Activated naive CD4-positive, alpha-beta T cell treated with anti-CD3 and anti-CD28 coated beads, Interleukin-2, amount 50 U/mL, for 16 hours (primary cell): ENCODE measurements at regions not wholly inside any gene's neighbourhood (a gene's known extent, or its start where the extent isn't known, plus 50 kb on each side); places are given as distances from the start of the nearest gene placed in this dataset.
"Not testable (repeated sequence)": the region's sequence is repeated elsewhere in the genome, so short reads cannot be mapped to it uniquely, and the experiment has no call there.

ENCODE experiments used
- DNase-seq: peaks from one replicate; pipeline ENCODE4 v3.0.0-alpha.2; 2020

DNA sequence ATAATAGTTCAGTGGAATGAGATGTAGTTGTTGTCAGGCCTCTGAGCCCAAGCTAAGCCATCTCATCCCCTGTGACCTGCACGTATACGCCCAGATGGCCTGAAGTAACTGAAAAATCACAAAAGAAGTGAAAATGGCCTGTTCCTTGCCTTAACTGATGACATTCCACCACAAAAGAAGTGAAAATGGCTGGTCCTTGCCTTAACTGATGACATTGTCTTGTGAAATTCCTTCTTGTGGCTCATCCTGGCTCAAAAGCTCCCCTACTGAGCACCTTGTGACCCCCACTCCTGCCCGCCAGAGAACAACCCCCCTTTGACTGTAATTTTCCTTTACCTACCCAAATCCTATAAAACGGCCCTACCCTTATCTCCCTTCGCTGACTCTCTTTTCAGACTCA lies 361.4 kb upstream of the ARRDC3 start:
- not testable (repeated sequence) for DNase-seq

GRCh38 chr5:91742550-91742949 lies 359.4 kb upstream of the ARRDC3 start:
- no peak for DNase-seq

- DNase-seq: no peak
These were observed 358.8 kb upstream of the ARRDC3 start for GRCh38 chr5:91741764-91742505.

GRCh38 chr5:91730026-91730425 lies 346.9 kb upstream of the ARRDC3 start:
- no peak for DNase-seq

- DNase-seq: no peak
These were observed 344.3 kb upstream of the ARRDC3 start for GRCh38 chr5:91727463-91727862.

- no peak for DNase-seq
These were observed 339.8 kb upstream of the ARRDC3 start for GRCh38 chr5:91722736-91723467.

DNA sequence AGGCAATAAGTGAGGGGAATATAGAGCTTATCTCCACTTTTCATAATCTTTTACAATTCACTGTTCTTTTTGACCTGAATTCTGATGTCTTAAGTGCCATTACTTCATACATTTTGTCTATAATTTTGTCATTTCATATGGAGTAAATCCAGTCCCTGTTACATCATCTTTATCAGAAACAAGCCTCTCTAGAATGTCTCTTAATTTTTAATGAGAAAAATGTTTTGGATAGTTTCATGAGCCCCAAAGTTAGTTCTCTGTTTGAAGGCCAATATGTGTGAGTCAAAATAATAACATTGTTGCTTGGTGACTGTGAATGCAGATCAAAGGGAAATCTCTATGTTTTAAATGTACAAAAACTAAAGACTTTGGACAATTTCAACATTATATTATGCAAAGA lies 329.6 kb upstream of the ARRDC3 start:
- no peak for DNase-seq

DNA sequence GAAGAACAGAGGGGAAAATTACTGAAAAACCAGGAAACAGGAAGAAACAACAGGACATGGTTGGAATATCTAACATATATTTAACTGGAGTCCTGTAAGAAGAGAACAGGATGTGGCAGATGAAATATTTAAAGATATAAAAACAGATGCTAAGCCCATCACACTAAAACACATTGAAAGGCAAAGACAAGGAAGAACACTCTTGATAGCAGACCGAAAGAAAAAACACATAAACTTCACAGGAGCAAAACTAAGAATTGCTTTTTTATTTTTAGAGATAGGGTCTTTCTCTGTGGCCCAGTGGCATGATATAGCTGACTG lies 324.4 kb upstream of the ARRDC3 start:
- no peak for DNase-seq

- no peak for DNase-seq
These were observed 323.8 kb upstream of the ARRDC3 start for GRCh38 chr5:91706785-91707520.

DNA sequence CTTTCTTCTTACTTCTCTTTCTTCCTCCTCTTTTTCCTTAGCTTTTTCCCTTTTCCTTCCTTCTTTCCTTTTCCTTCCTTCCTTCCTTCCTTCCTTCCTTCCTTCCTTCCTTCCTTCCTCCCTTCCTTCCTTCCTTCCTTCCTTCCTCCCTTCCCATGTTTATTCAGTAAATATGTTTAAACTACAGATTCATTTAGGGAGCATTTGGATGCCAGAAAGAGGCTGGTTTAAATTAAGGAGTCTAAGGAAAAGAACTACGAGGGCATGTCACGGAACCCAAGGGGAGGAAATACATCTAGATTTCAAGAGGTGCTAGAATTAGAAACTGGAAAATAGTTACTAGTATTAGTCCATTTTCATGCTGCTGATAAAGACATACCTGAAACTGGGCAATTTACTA lies 320.0 kb upstream of the ARRDC3 start:
- no peak for DNase-seq

DNA sequence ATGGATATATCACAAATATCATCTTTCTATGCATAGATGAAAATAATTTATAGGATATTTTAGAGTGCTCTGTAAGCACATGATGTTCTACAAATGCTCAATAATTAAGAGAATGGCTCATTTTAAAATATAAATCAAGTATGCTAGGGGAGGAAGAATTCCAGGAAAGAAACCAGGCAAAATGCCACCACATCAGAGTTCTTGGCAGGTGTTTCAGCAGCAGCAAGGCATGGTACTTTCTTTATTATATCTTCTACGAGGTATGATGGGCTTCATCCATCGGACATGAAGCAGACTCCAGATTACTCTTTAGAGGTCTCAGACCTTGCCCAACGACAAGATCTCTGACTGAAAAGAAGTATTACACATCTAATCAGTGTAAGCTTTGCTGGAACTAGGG lies 316.3 kb upstream of the ARRDC3 start:
- no peak for DNase-seq

DNA sequence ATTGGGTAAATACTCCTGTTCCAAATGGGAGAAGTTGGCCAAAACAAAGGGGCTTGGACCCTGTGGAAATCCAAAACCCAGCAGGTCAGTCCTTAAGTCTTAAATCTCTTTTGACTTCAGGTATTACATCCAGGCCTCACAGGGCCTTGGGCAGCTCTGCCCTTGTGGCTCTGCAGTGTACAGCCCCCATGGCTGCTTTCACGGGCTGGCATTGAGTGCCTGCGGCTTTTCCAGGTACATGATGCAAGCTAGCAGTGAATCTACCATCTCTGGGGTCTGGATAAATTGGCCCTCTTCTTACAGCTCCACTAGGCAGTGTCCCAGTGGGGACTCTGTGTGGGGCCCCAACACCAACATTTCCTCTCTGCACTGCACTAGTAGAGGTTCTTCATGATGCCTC lies 308.5 kb upstream of the ARRDC3 start:
- no peak for DNase-seq

GRCh38 chr5:91690921-91691320 lies 307.8 kb upstream of the ARRDC3 start:
- no peak for DNase-seq

- no peak for DNase-seq
These were observed 304.3 kb upstream of the ARRDC3 start for GRCh38 chr5:91687430-91687829.

GRCh38 chr5:91684625-91685024 lies 301.5 kb upstream of the ARRDC3 start:
- DNase-seq: no peak

GRCh38 chr5:91670563-91670962 lies 287.4 kb upstream of the ARRDC3 start:
- DNase-seq: no peak

DNA sequence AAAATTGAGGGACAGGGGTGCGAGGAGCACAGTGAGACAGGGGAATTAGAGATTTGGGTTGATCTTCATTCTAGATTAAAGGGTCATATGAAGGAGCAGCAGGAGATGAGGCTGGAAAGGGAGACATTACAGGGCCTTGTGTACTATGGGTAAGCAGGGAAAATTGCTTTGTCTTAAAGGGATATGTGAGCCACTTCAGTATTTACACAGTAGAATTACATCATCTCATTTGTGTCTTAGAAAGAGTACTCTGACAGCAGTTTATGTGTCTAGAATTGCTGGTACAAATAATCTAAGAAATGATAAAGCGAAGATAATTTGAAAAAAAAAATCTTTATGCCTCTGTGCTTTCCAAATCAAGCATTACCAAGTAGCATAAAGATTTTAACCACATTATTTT lies 287.0 kb upstream of the ARRDC3 start:
- DNase-seq: no peak

DNA sequence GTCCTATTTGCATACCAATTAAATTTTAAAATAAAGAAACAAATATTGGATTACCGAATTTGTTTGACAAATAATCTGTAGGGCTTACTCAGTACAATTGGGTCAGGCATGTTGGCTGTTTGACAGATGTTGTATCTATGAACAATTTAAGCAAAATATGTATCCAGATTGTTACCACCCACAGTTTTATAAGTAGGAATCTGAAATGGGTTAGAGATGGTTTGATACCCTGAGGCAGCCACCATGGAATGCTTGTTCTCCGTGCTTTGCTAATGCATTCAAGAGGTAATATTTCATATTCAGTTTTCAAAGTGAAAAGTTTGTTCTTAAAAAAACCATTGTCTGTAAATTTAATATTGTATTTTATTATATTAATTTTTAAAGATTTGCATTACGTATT lies 285.1 kb upstream of the ARRDC3 start:
- DNase-seq: no peak

DNA sequence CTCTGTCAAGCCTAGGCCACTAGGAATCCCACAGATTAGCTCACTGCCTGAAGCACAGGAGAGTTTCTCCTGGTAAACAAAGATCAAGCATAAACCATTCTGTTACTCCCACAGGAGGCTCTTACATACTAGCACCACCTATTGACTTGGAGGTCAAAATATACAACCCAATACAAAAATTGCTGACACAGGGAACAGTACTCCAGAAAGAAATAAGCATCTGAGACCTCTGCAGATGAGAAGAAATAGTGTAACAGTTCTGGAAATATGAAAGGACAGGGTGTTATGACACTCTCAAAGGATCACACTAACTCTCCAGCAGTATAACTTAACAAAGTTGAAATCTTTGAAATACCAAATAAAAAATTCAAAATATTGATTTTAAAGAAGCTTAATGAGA lies 269.6 kb upstream of the ARRDC3 start:
- DNase-seq: no peak

- no peak for DNase-seq
These were observed 268.6 kb upstream of the ARRDC3 start for GRCh38 chr5:91651704-91652103.

- no peak for DNase-seq
These were observed 262.2 kb upstream of the ARRDC3 start for GRCh38 chr5:91645347-91645746.

DNA sequence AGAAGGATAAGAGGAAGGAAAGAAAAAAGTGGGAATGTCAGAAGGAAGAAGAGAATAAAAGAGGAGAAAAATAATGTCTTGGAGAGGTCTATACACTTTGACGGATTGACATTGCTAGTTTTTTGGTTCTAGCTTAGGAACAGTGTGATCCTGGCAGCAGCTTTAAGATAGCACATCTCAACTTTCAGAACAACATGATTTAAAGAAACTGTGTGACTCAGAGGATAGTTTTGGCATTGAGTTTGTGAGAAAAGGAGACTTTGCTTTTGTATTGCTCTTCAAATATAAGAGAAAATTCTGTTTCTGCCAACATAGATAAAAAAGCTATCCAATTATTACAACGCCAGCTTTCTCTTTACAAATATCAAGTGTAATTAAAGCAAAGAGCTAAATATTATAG lies 260.7 kb upstream of the ARRDC3 start:
- no peak for DNase-seq

- DNase-seq: no peak
These were observed 259.5 kb upstream of the ARRDC3 start for GRCh38 chr5:91642581-91642980.

DNA sequence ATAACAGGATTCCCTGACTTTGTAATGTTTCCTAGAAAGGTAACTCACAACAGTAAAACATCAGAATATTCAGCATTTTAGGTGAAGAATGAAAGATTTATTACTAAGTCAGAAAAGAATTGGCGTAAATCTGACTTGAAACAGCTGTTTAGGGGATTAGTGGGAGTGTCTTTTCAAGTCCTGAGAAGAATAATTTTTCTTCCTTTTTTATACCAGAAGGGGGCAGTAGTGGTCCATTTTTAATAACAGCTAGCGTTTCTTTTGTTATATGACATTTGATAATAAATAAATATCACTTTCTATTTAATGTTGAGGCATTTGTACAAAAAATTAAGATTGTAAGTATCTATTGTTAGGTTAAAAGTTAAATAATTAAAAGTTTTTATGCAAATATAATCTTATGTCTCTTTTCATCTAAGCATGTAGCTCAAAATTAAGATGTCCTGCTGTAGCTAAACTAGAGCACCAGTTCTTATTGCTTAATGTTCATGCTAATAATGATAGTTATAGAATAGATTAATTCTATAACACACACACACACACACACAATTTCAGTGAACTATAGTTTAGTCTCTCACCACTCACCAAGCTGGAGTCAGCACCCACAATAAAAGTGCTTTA lies 258.7 kb upstream of the ARRDC3 start:
- no peak for DNase-seq
